RWPE2 (cell line): ENCODE measurements at regions not wholly inside any gene's neighbourhood (a gene's known extent, or its start where the extent isn't known, plus 50 kb on each side); places are given as distances from the start of the nearest gene placed in this dataset.

Experiments
- ATAC-seq: fragments of 200-7000 bp; cut with Tn5 transposase; 3 replicates; pipeline ENCODE4 v1.9.1; 2021; ENCODE audit warnings: low read depth
- DNase-seq: peaks from one replicate; pipeline ENCODE4 v3.0.0-alpha.2; 2020; ENCODE audit warnings: low spot score
- H3K27ac ChIP-seq: fragments of 450-650 bp; 2 replicates; pipeline ENCODE4 v1.5.1; 2017; ENCODE audit warnings: mild to moderate bottlenecking; ENCODE audit not compliant: poor library complexity, severe bottlenecking
- H3K27me3 ChIP-seq: fragments of 250-450 bp; sonication (Bioruptor Pico); 2 replicates; pipeline ENCODE4 v1.5.1; 2021; ENCODE audit warnings: mild to moderate bottlenecking, moderate library complexity; ENCODE audit not compliant: insufficient read depth, poor library complexity, severe bottlenecking
- H3K36me3 ChIP-seq: fragments of 250-450 bp; sonication (Bioruptor Pico); 2 replicates; pipeline ENCODE4 v1.5.1; 2020; ENCODE audit warnings: low read depth, mild to moderate bottlenecking, moderate library complexity
- H3K4me1 ChIP-seq: fragments of 250-450 bp; sonication (Bioruptor Pico); 2 replicates; pipeline ENCODE4 v1.5.1; 2021; ENCODE audit warnings: mild to moderate bottlenecking, moderate library complexity; ENCODE audit not compliant: insufficient read depth, poor library complexity, severe bottlenecking
- H3K4me3 ChIP-seq: fragments of 250-450 bp; sonication (Bioruptor Pico); 2 replicates; pipeline ENCODE4 v1.5.1; 2021; ENCODE audit warnings: mild to moderate bottlenecking, moderate library complexity; ENCODE audit not compliant: severe bottlenecking
- H3K9me3 ChIP-seq: fragments of 250-450 bp; sonication (Bioruptor Pico); 2 replicates; pipeline ENCODE4 v1.5.1; 2021; ENCODE audit warnings: mild to moderate bottlenecking, moderate library complexity; ENCODE audit not compliant: severe bottlenecking
- TF ChIP-seq, protein P1 (sequence below): fragments of 450-650 bp; IDR thresholded peaks from one replicate; pipeline ENCODE4 v1.5.1; 2017; ENCODE audit warnings: mild to moderate bottlenecking, moderate library complexity; ENCODE audit not compliant: poor library complexity, severe bottlenecking

- no peak for DNase-seq
- no peaks in the 10 kb centered on the region for H3K36me3 ChIP-seq
- H3K4me3 ChIP-seq, result no peak overlapping the region
- peaks cover 2% of the 10 kb centered on the region for H3K27me3 ChIP-seq
- TF ChIP-seq, protein P1, sequence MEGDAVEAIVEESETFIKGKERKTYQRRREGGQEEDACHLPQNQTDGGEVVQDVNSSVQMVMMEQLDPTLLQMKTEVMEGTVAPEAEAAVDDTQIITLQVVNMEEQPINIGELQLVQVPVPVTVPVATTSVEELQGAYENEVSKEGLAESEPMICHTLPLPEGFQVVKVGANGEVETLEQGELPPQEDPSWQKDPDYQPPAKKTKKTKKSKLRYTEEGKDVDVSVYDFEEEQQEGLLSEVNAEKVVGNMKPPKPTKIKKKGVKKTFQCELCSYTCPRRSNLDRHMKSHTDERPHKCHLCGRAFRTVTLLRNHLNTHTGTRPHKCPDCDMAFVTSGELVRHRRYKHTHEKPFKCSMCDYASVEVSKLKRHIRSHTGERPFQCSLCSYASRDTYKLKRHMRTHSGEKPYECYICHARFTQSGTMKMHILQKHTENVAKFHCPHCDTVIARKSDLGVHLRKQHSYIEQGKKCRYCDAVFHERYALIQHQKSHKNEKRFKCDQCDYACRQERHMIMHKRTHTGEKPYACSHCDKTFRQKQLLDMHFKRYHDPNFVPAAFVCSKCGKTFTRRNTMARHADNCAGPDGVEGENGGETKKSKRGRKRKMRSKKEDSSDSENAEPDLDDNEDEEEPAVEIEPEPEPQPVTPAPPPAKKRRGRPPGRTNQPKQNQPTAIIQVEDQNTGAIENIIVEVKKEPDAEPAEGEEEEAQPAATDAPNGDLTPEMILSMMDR, result no peak
- no peaks in the 10 kb centered on the region for H3K9me3 ChIP-seq
- H3K27ac ChIP-seq, result no peak overlapping the region
- no peaks in the 10 kb centered on the region for H3K4me1 ChIP-seq
- ATAC-seq, result no peak
These were observed 233.9 kb upstream of the CACNA2D1 start for GRCh38 chr7:82677493-82677892.

DNA sequence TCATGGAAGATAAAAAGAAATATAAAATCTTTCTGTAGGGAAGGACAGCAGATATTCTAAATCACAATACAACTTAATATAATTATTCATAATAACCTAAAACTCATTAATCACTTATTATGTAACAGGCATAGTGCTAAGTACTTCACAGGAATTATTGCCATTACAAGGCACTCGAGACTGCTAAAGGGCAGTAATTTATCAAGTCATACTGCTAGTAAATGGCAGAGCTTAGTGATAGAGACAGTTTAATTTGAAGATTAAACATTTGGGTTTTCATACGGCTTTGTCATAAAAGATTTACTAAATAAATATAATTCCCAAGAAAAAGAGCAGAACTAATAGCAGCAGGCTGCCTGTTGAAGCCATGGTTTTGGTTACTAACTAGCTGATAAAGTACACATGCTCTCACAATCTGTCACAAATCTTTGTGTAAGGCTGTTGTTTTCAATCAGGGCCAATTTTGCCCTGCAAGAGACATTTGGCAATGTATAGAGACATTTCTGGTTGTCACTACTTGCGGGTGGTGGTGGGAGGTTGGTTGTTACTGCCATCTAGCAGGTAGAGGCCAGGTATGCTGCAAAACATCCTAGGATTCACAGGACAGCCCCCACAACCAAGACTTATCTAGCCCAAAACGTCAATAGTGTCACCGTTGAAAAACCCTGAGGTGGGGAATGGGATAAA lies 233.3 kb upstream of the CACNA2D1 start:
- H3K4me3 ChIP-seq, result no peak overlapping the region
- TF ChIP-seq, protein P1, result no peak

DNA sequence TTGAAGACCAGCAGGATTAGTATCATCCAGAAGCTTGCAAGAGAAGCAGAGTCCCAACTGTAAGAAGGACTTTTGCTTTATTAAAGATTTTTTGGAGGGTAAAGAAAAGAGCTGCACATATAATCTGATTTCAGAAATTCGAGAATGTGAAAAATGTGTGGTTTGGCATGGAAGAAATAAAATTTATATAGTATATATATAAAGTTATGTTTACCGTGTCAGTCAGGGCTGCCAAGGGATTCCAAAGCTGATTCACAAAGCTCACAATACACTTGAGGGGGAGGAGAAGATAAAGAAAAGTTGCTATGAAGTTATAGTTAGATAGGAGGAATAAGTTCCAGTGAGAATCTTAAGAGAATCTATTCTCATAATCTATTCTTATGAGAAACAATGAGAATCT lies 231.8 kb upstream of the CACNA2D1 start:
- peaks cover 2% of the 10 kb centered on the region for H3K27me3 ChIP-seq
- no peak for ATAC-seq

More for the DNA sequence above, 233.3 kb upstream of the CACNA2D1 start:
- Histone ChIP-seq H3K4me1 (no peaks in the 10 kb centered on the region), H3K36me3 (no peaks in the 10 kb centered on the region), H3K27ac (no peak overlapping the region), H3K9me3 (no peaks in the 10 kb centered on the region), H3K27me3 (peaks cover 2% of the 10 kb centered on the region)
- ATAC-seq (no peak), DNase-seq (no peak)

DNA sequence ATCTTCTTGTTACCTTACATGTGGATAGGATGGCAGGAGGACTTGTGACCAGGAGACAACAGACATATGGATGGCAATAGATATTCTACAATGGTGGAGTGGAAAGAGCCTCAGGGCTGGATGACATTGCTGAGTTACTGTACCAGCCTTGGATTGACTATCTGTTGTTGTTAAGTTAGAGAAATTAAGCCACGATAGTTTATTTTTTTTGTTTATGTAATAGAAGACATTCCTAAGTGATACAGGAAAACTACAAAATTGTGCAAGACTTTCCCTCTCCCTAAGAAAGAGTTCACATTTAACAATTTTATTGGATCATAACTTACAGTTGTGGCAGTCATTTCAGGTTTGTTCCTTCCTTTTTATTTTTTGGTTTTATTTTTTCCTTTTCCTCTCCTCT lies 230.7 kb upstream of the CACNA2D1 start:
- no peak overlapping the region for H3K4me3 ChIP-seq
- ATAC-seq (no peak), DNase-seq (no peak)
- H3K4me1 ChIP-seq, result no peaks in the 10 kb centered on the region
- no peak overlapping the region for H3K27ac ChIP-seq
- no peaks in the 10 kb centered on the region for H3K9me3 ChIP-seq
- H3K27me3 ChIP-seq, result peaks cover 2% of the 10 kb centered on the region
- TF ChIP-seq, protein P1, result no peak
- no peaks in the 10 kb centered on the region for H3K36me3 ChIP-seq

More for the DNA sequence above, 231.8 kb upstream of the CACNA2D1 start:
- H3K4me1 ChIP-seq, result no peaks in the 10 kb centered on the region
- no peak overlapping the region for H3K4me3 ChIP-seq
- TF ChIP-seq, protein P1, result no peak
- no peak for DNase-seq
- H3K36me3 ChIP-seq, result no peaks in the 10 kb centered on the region
- H3K27ac ChIP-seq, result no peak overlapping the region
- no peaks in the 10 kb centered on the region for H3K9me3 ChIP-seq

- Histone ChIP-seq H3K4me1 (no peaks in the 10 kb centered on the region), H3K36me3 (no peaks in the 10 kb centered on the region), H3K9me3 (no peaks in the 10 kb centered on the region), H3K27me3 (peaks cover 2% of the 10 kb centered on the region), H3K4me3 (no peak overlapping the region), H3K27ac (no peak overlapping the region)
- TF ChIP-seq, protein P1, result no peak
- no peak for DNase-seq
- ATAC-seq, result no peak
These were observed 228.5 kb upstream of the CACNA2D1 start for GRCh38 chr7:82672078-82672477.
